CD1c-positive myeloid dendritic cell (primary cell): ENCODE measurements at regions not wholly inside any gene's neighbourhood (a gene's known extent, or its start where the extent isn't known, plus 50 kb on each side); places are given as distances from the start of the nearest gene placed in this dataset.

Source experiments
- DNase-seq: peaks from one replicate; pipeline ENCODE4 v3.0.0-alpha.2; 2016; ENCODE audit errors: extremely low spot score

- no peak for DNase-seq
Observed at GRCh38 chr7:46576950-46577349, 655.9 kb upstream of the IGFBP3 start.

GRCh38 chr7:46572691-46573090 lies 651.6 kb upstream of the IGFBP3 start:
- no peak for DNase-seq

GRCh38 chr7:46571996-46572395 lies 650.9 kb upstream of the IGFBP3 start:
- no peak for DNase-seq

GRCh38 chr7:46569133-46569465 lies 648.0 kb upstream of the IGFBP3 start:
- no peak for DNase-seq

- no peak for DNase-seq
Observed at GRCh38 chr7:46568420-46569132, 647.5 kb upstream of the IGFBP3 start.

- no peak for DNase-seq
Observed at GRCh38 chr7:46567858-46568257, 646.8 kb upstream of the IGFBP3 start.

GRCh38 chr7:46566097-46566774 lies 645.2 kb upstream of the IGFBP3 start:
- DNase-seq, result no peak

- DNase-seq, result no peak
Observed at GRCh38 chr7:46565253-46566096, 644.4 kb upstream of the IGFBP3 start.

GRCh38 chr7:46559194-46559832 lies 638.2 kb upstream of the IGFBP3 start:
- no peak for DNase-seq

GRCh38 chr7:46558482-46559193 lies 637.6 kb upstream of the IGFBP3 start:
- no peak for DNase-seq

GRCh38 chr7:46557781-46558180 lies 636.7 kb upstream of the IGFBP3 start:
- DNase-seq, result no peak

GRCh38 chr7:46557295-46557711 lies 636.2 kb upstream of the IGFBP3 start:
- no peak for DNase-seq

GRCh38 chr7:46554688-46555422 lies 633.8 kb upstream of the IGFBP3 start:
- DNase-seq, result no peak

- DNase-seq, result no peak
Observed at GRCh38 chr7:46551603-46552002, 630.5 kb upstream of the IGFBP3 start.

GRCh38 chr7:46550864-46551263 lies 629.8 kb upstream of the IGFBP3 start:
- DNase-seq, result no peak

- no peak for DNase-seq
Observed at GRCh38 chr7:46549892-46550639, 629.0 kb upstream of the IGFBP3 start.

- DNase-seq, result no peak
Observed at GRCh38 chr7:46549347-46549746, 628.3 kb upstream of the IGFBP3 start.

GRCh38 chr7:46547044-46547443 lies 626.0 kb upstream of the IGFBP3 start:
- DNase-seq, result no peak

- DNase-seq, result no peak
Observed at GRCh38 chr7:46545790-46546189, 624.7 kb upstream of the IGFBP3 start.

GRCh38 chr7:46544396-46545008 lies 623.4 kb upstream of the IGFBP3 start:
- DNase-seq, result no peak
